MCF 10A (cell line): ENCODE measurements at regions not wholly inside any gene's neighbourhood (a gene's known extent, or its start where the extent isn't known, plus 50 kb on each side); places are given as distances from the start of the nearest gene placed in this dataset.

ENCODE experiments used
- BruUV-seq: library from RNA; stranded (reverse); fragments of 400-500 nt; replicated peaks from 2 replicates; lab custom pipeline; 2021; lab: Mats Ljungman, UMichigan
- CTCF ChIA-PET: fragments of 300-600 bp; sonication (Branson Sonifier 250); formaldehyde crosslinking; extraction: SDS; loops from one replicate; lab custom pipeline; 2021; ENCODE audit warnings: antibody characterized with exemption, inconsistent platforms; lab: Yijun Ruan, JAX
- POLR2A ChIA-PET: fragments of 300-600, 350-650 bp; sonication (Branson Sonifier 250); formaldehyde crosslinking; extraction: SDS; loops from one replicate; lab custom pipeline; 2020; ENCODE audit warnings: antibody characterized with exemption, inconsistent platforms; lab: Yijun Ruan, JAX
- DNase-seq: peaks from one replicate; pipeline ENCODE4 v3.0.0-alpha.2; 2018; ENCODE audit not compliant: unreplicated experiment
- H3K27ac Mint-ChIP-seq: one replicate; pipeline ENCODE4 v1.8.0; 2022; ENCODE audit warnings: mild to moderate bottlenecking, low read depth, mixed read lengths; ENCODE audit not compliant: unreplicated experiment
- H3K27me3 Mint-ChIP-seq: one replicate; pipeline ENCODE4 v1.8.0; 2022; ENCODE audit warnings: mixed read lengths; ENCODE audit not compliant: insufficient read depth, unreplicated experiment
- H3K36me3 Mint-ChIP-seq: one replicate; pipeline ENCODE4 v1.8.0; 2022; ENCODE audit warnings: mild to moderate bottlenecking, moderate library complexity, mixed read lengths; ENCODE audit not compliant: insufficient read depth, unreplicated experiment
- H3K4me1 Mint-ChIP-seq: one replicate; pipeline ENCODE4 v1.8.0; 2022; ENCODE audit warnings: mixed read lengths; ENCODE audit not compliant: insufficient read depth, unreplicated experiment
- H3K4me3 Mint-ChIP-seq: one replicate; pipeline ENCODE4 v1.8.0; 2022; ENCODE audit warnings: mild to moderate bottlenecking, moderate library complexity, mixed read lengths; ENCODE audit not compliant: unreplicated experiment
- H3K9me3 Mint-ChIP-seq: one replicate; pipeline ENCODE4 v1.8.0; 2022; ENCODE audit warnings: mixed read lengths; ENCODE audit not compliant: unreplicated experiment
- CTCF ChIP-seq: fragments of 200-600 bp; IDR thresholded peaks from one replicate; pipeline ENCODE4 v1.8.0; 2022; ENCODE audit warnings: antibody characterized with exemption, mild to moderate bottlenecking; ENCODE audit not compliant: unreplicated experiment
- intact Hi-C: fragments of 100-400 bp; cut with micrococcal nuclease; formaldehyde crosslinking; loops from 2 replicates; pipeline ENCODE4 v1.14.1; 2022

DNA sequence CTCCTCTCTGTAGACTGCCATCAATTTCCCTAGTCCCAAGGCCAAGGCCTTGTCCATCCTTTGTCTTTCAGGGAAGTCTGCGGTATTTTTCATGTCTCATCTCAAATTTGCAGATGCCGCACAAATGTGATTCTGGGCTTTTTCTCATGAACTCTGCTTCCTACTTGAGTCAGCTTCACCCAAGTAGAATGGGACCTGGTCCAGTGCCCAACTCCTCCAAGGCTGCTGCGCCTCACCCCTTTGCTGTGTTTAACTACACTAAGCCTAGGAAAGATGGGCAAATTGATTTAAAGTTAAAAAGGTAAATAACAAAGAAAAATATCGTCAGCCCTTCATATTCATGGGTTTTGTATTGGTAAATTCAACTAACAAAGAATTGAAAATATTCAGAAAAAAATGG, 1092.6 kb upstream of the AUTS2 start:
- Mint-ChIP-seq H3K9me3 (peaks cover 47% of the 10 kb centered on the region), H3K27me3 (no peaks in the 10 kb centered on the region), H3K4me1 (no peaks in the 10 kb centered on the region), H3K36me3 (peaks cover 4% of the 10 kb centered on the region), H3K27ac (no peak overlapping the region), H3K4me3 (no peak overlapping the region)
- ChIA-PET POLR2A (no interaction called here), CTCF (interaction anchor here (0.6 kb wide), 1 partner anchor 28 kb away, joined by 3 read pairs; no protein-coding TSS in a partner anchor)
- intact Hi-C loops: no loop called here
- no peak for DNase-seq
- no peak for TF ChIP-seq CTCF
- BruUV-seq: no TSS peak

DNA sequence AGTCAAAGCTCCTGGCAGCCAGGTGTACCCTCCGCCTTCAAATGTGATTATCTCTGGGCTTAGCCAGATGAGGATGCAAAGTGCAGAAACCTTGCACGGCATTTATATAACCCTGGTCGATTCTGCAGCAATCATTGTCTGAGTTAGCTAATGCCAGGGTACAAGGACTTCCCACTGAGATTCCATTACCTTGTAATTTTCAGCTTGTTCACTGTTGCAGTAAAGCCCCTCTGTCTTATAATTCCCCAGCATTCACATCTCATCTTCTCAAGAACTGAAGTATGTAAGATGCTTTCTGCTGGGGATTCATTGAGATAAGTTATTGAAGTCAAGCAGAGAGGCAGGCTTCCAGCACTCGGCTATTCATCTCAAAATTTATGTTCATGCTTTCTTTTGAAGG, 1090.6 kb upstream of the AUTS2 start:
- Mint-ChIP-seq H3K9me3 (peaks cover 47% of the 10 kb centered on the region), H3K27ac (no peak overlapping the region), H3K27me3 (no peaks in the 10 kb centered on the region), H3K4me1 (no peaks in the 10 kb centered on the region), H3K4me3 (no peak overlapping the region), H3K36me3 (peaks cover 4% of the 10 kb centered on the region)
- intact Hi-C loops: no loop called here
- BruUV-seq: no TSS peak
- ChIA-PET POLR2A (no interaction called here), CTCF (no interaction called here)
- DNase-seq: no peak
- no peak for TF ChIP-seq CTCF

DNA sequence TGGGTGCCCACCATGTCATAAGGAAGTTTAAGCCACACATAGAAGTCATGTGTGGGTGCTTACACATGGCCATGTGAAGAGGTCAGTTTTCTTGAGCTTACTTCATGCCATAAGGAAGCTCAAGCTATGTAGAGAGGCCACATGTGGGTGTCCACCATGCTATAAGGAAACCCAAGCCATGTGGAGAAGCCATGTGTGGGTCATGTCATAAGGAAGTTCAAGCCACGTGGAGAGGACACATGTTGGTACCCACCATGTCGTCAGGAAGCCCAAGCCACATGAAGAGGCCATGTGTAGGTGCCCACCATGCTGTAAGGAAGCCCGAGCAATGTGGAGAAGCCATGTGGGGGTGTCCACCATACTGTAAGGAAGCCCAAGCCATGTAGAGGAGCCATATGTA, 1089.2 kb upstream of the AUTS2 start:
- POLR2A ChIA-PET: no interaction called here

DNA sequence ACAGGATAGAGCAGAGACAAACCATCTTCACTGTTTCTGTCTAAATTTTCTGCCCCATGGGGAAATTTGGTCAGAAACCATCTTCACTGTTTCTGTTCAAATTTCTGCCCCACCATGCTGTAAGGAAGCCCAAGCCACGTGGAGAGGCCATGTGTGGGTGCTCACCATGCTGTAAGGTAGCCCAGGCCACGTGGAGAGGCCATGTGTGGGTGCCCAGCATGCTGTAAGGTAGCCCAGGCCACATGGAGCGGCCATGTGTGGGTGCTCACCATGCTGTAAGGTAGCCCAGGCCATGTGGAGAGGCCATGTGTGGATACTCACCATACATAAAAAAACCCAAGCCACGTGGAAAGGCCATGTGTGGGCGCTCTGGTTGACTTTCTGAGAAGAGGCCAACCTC, 1088.7 kb upstream of the AUTS2 start:
- ChIA-PET CTCF (no interaction called here), POLR2A (no interaction called here)
- H3K36me3 Mint-ChIP-seq: no peaks in the 10 kb centered on the region
- H3K27me3 Mint-ChIP-seq: no peaks in the 10 kb centered on the region
- peaks cover 38% of the 10 kb centered on the region for H3K9me3 Mint-ChIP-seq
- H3K4me1 Mint-ChIP-seq: no peaks in the 10 kb centered on the region
- no peak overlapping the region for H3K4me3 Mint-ChIP-seq
- intact Hi-C loops: no loop called here
- no TSS peak for BruUV-seq
- no peak overlapping the region for H3K27ac Mint-ChIP-seq
- DNase-seq: no peak
- no peak for TF ChIP-seq CTCF

More for the DNA sequence above, 1089.2 kb upstream of the AUTS2 start:
- no TSS peak for BruUV-seq
- DNase-seq: no peak
- no peaks in the 10 kb centered on the region for H3K4me1 Mint-ChIP-seq
- no peak overlapping the region for H3K27ac Mint-ChIP-seq
- CTCF ChIA-PET: no interaction called here
- no peak for TF ChIP-seq CTCF
- no peak overlapping the region for H3K4me3 Mint-ChIP-seq
- no peaks in the 10 kb centered on the region for H3K36me3 Mint-ChIP-seq
- intact Hi-C loops: no loop called here
- H3K27me3 Mint-ChIP-seq: no peaks in the 10 kb centered on the region
- peaks cover 41% of the 10 kb centered on the region for H3K9me3 Mint-ChIP-seq
